ENCODE measurements at regions not wholly inside any gene's neighbourhood (a gene's known extent, or its start where the extent isn't known, plus 50 kb on each side); places are given as distances from the start of the nearest gene placed in this dataset.

- Histone ChIP-seq H3K9me3 (no peaks in the 10 kb centered on the region), H3K36me3 (ENCODE audit: control insufficient read depth, insufficient read depth, low read length) (no peaks in the 10 kb centered on the region), H3K27me3 (replicated peaks; ENCODE audit: control insufficient read depth, insufficient read depth, low read length) (no peaks in the 10 kb centered on the region), H3K4me1 (no peaks in the 10 kb centered on the region), H3K4me3 (ENCODE audit: low read depth, low read length) (no peak overlapping the region)
- H3K4me3 Mint-ChIP-seq (ENCODE audit: unreplicated experiment) = no peak overlapping the region
- no peak overlapping the region for H3K27ac Mint-ChIP-seq (ENCODE audit: unreplicated experiment)
- no TSS peak for BruUV-seq (replicated peaks)
- POLR2A ChIA-PET = no interaction called here
- no peak for DNase-seq
- H3K9me3 Mint-ChIP-seq (ENCODE audit: unreplicated experiment) = no peaks in the 10 kb centered on the region
- no peaks in the 10 kb centered on the region for H3K4me1 Mint-ChIP-seq (ENCODE audit: low read depth, unreplicated experiment)
- intact Hi-C loops (cut with micrococcal nuclease; ENCODE audit: unreplicated experiment) = no loop called here
- no peaks in the 10 kb centered on the region for H3K36me3 Mint-ChIP-seq (ENCODE audit: insufficient read depth, unreplicated experiment)
- TF ChIP-seq, protein P1, sequence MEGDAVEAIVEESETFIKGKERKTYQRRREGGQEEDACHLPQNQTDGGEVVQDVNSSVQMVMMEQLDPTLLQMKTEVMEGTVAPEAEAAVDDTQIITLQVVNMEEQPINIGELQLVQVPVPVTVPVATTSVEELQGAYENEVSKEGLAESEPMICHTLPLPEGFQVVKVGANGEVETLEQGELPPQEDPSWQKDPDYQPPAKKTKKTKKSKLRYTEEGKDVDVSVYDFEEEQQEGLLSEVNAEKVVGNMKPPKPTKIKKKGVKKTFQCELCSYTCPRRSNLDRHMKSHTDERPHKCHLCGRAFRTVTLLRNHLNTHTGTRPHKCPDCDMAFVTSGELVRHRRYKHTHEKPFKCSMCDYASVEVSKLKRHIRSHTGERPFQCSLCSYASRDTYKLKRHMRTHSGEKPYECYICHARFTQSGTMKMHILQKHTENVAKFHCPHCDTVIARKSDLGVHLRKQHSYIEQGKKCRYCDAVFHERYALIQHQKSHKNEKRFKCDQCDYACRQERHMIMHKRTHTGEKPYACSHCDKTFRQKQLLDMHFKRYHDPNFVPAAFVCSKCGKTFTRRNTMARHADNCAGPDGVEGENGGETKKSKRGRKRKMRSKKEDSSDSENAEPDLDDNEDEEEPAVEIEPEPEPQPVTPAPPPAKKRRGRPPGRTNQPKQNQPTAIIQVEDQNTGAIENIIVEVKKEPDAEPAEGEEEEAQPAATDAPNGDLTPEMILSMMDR (IDR thresholded peaks at IDR 0.05; ENCODE audit: insufficient read depth in 1 of 2, low read depth in 1 of 2, low read length in 1 of 2, severe bottlenecking in 1 of 2, unreplicated experiment in 1 of 2) = no peak
- CTCF ChIA-PET = no interaction called here
- H3K27me3 Mint-ChIP-seq (ENCODE audit: insufficient read depth, unreplicated experiment) = no peaks in the 10 kb centered on the region
Observed at GRCh38 chr6:141413196-141413595, 719.5 kb upstream of the GJE1 start.

- Mint-ChIP-seq H3K4me3 (ENCODE audit: unreplicated experiment) (no peak overlapping the region), H3K27ac (ENCODE audit: unreplicated experiment) (no peak overlapping the region), H3K36me3 (ENCODE audit: insufficient read depth, unreplicated experiment) (peaks cover 6% of the 10 kb centered on the region), H3K9me3 (ENCODE audit: unreplicated experiment) (no peaks in the 10 kb centered on the region), H3K27me3 (ENCODE audit: insufficient read depth, unreplicated experiment) (peaks cover 3% of the 10 kb centered on the region), H3K4me1 (ENCODE audit: low read depth, unreplicated experiment) (no peaks in the 10 kb centered on the region)
- BruUV-seq (replicated peaks) = no TSS peak
- DNase-seq = no peak
- ChIA-PET POLR2A (no interaction called here), CTCF (no interaction called here)
- Histone ChIP-seq H3K4me3 (ENCODE audit: low read depth, low read length) (no peak overlapping the region), H3K27me3 (replicated peaks; ENCODE audit: control insufficient read depth, insufficient read depth, low read length) (no peaks in the 10 kb centered on the region), H3K4me1 (no peaks in the 10 kb centered on the region), H3K9me3 (no peaks in the 10 kb centered on the region), H3K36me3 (ENCODE audit: control insufficient read depth, insufficient read depth, low read length) (no peaks in the 10 kb centered on the region)
- intact Hi-C loops (cut with micrococcal nuclease; ENCODE audit: unreplicated experiment) = no loop called here
- TF ChIP-seq, protein P1 (IDR thresholded peaks at IDR 0.05; ENCODE audit: insufficient read depth in 1 of 2, low read depth in 1 of 2, low read length in 1 of 2, severe bottlenecking in 1 of 2, unreplicated experiment in 1 of 2) = no peak
Observed at GRCh38 chr6:141406761-141407160, 726.0 kb upstream of the GJE1 start.

GRCh38 chr6:141403827-141404226 lies 728.9 kb upstream of the GJE1 start:
- H3K9me3 ChIP-seq = no peaks in the 10 kb centered on the region
- H3K9me3 Mint-ChIP-seq (ENCODE audit: unreplicated experiment) = no peaks in the 10 kb centered on the region
- H3K27ac Mint-ChIP-seq (ENCODE audit: unreplicated experiment) = no peak overlapping the region
- H3K27me3 Mint-ChIP-seq (ENCODE audit: insufficient read depth, unreplicated experiment) = peaks cover 8% of the 10 kb centered on the region
- no peak overlapping the region for H3K4me3 ChIP-seq (ENCODE audit: low read depth, low read length)
- no peak overlapping the region for H3K4me3 Mint-ChIP-seq (ENCODE audit: unreplicated experiment)
- no peak for DNase-seq
- no peaks in the 10 kb centered on the region for H3K4me1 ChIP-seq
- TF ChIP-seq, protein P1 (IDR thresholded peaks at IDR 0.05; ENCODE audit: insufficient read depth in 1 of 2, low read depth in 1 of 2, low read length in 1 of 2, severe bottlenecking in 1 of 2, unreplicated experiment in 1 of 2) = no peak
- peaks cover 6% of the 10 kb centered on the region for H3K36me3 Mint-ChIP-seq (ENCODE audit: insufficient read depth, unreplicated experiment)
- no peaks in the 10 kb centered on the region for H3K4me1 Mint-ChIP-seq (ENCODE audit: low read depth, unreplicated experiment)
- BruUV-seq (replicated peaks) = no TSS peak
- H3K36me3 ChIP-seq (ENCODE audit: control insufficient read depth, insufficient read depth, low read length) = no peaks in the 10 kb centered on the region
- POLR2A ChIA-PET = no interaction called here
- no peaks in the 10 kb centered on the region for H3K27me3 ChIP-seq (replicated peaks; ENCODE audit: control insufficient read depth, insufficient read depth, low read length)
- intact Hi-C loops (cut with micrococcal nuclease; ENCODE audit: unreplicated experiment) = no loop called here
- CTCF ChIA-PET = no interaction called here
